SK-N-SH (cell line): ENCODE measurements at regions not wholly inside any gene's neighbourhood (a gene's known extent, or its start where the extent isn't known, plus 50 kb on each side); places are given as distances from the start of the nearest gene placed in this dataset.

ENCODE experiments used
- CTCF ChIA-PET: fragments of 300-600, 350-600 bp; formaldehyde crosslinking; extraction: SDS; loops from one replicate; lab custom pipeline; 2021; lab: Yijun Ruan, JAX
- POLR2A ChIA-PET: fragments of 350-600 bp; sonication (Branson Sonifier 250); formaldehyde crosslinking; extraction: SDS; loops from one replicate; lab custom pipeline; 2020; ENCODE audit warnings: antibody characterized with exemption, inconsistent platforms; lab: Yijun Ruan, JAX
- DNase-seq: peaks from one replicate; pipeline ENCODE4 v3.0.0; 2012
- H2AFZ ChIP-seq: fragments of 200-600 bp; sonication (generic); 2 replicates; pipeline ENCODE4 v1.8.1; 2016; ENCODE audit warnings: antibody characterized with exemption, mild to moderate bottlenecking, low read depth
- H3F3A ChIP-seq: fragments of 200-600 bp; sonication (generic); replicated peaks from 2 replicates; pipeline ENCODE3; 2016; ENCODE audit warnings: antibody characterized with exemption, mild to moderate bottlenecking; ENCODE audit not compliant: insufficient read depth
- H3K27ac ChIP-seq, 2 experiments: fragments of 200-500 bp in 1 of 2; fragments of 200-600 bp in 1 of 2; sonication (Bioruptor generic) in 1 of 2; sonication (generic), shearing (Covaris generic) in 1 of 2; 2 replicates each; pipeline versions ENCODE4 v1.5.1 to v1.6.1; 2014 to 2016; ENCODE audit warnings: low read depth in 2 of 2, inconsistent platforms in 1 of 2, low read length in 1 of 2, mild to moderate bottlenecking in 1 of 2, mixed read lengths in 1 of 2
- H3K27me3 ChIP-seq: fragments of 200-600 bp; sonication (generic), shearing (Covaris generic); 2 replicates; pipeline ENCODE4 v1.6.1; 2016; ENCODE audit warnings: mixed run types; ENCODE audit not compliant: insufficient read depth
- H3K36me3 ChIP-seq, 2 experiments: fragments of 200-500 bp in 1 of 2; fragments of 200-600 bp in 1 of 2; sonication (Bioruptor generic) in 1 of 2; sonication (generic) in 1 of 2; replicated peaks in 1 of 2; 2 replicates each; pipeline versions ENCODE3 to v1.5.1; 2014 to 2016; ENCODE audit warnings: low read length in 1 of 2, mild to moderate bottlenecking in 1 of 2; ENCODE audit not compliant: insufficient read depth in 2 of 2, control insufficient read depth in 1 of 2
- H3K4me1 ChIP-seq, 2 experiments: fragments of 200-500 bp in 1 of 2; fragments of 200-600 bp in 1 of 2; sonication (Bioruptor generic) in 1 of 2; sonication (generic), shearing (Covaris generic) in 1 of 2; 2 replicates each; pipeline versions ENCODE4 v1.5.1 to v1.6.1; 2014 to 2016; ENCODE audit warnings: low read depth in 1 of 2, low read length in 1 of 2, mixed run types in 1 of 2; ENCODE audit not compliant: insufficient read depth in 2 of 2, control insufficient read depth in 1 of 2
- H3K4me2 ChIP-seq: fragments of 200-600 bp; sonication (generic), shearing (Covaris generic); 2 replicates; pipeline ENCODE4 v1.6.1; 2017; ENCODE audit warnings: mixed run types
- H3K4me3 ChIP-seq, 2 experiments: fragments of 200-500 bp in 1 of 2; fragments of 200-600 bp in 1 of 2; sonication (Bioruptor generic) in 1 of 2; sonication (generic), shearing (Covaris generic) in 1 of 2; 2 replicates each; pipeline versions ENCODE4 v1.5.1 to v1.8.1; 2014 to 2016; ENCODE audit warnings: low read depth in 2 of 2, inconsistent platforms in 1 of 2, low read length in 1 of 2, mild to moderate bottlenecking in 1 of 2, mixed read lengths in 1 of 2, moderate library complexity in 1 of 2
- H3K79me2 ChIP-seq: fragments of 200-600 bp; sonication (generic); 2 replicates; pipeline ENCODE4 v1.8.1; 2017; ENCODE audit warnings: mild to moderate bottlenecking; ENCODE audit not compliant: insufficient read depth
- H3K9ac ChIP-seq: fragments of 200-600 bp; sonication (generic); 2 replicates; pipeline ENCODE4 v1.6.1; 2017; ENCODE audit warnings: mixed run types
- H3K9me2 ChIP-seq: fragments of 200-600 bp; sonication (generic); 2 replicates; pipeline ENCODE4 v1.6.1; 2017; ENCODE audit warnings: mixed run types
- H3K9me3 ChIP-seq: fragments of 200-600 bp; sonication (generic); 2 replicates; pipeline ENCODE4 v1.6.1; 2017; ENCODE audit warnings: mixed run types, mild to moderate bottlenecking, moderate library complexity
- H4K20me1 ChIP-seq: fragments of 200-600 bp; sonication (generic); 2 replicates; pipeline ENCODE4 v1.6.1; 2017; ENCODE audit warnings: mild to moderate bottlenecking, mixed run types; ENCODE audit not compliant: insufficient read depth
- EP300 ChIP-seq, 2 experiments: IDR thresholded peaks; 2 replicates each; pipeline versions ENCODE4 v1.4.0 to v1.6.1; 2012; ENCODE audit warnings: borderline replicate concordance in 1 of 2, low read depth in 1 of 2, low read length in 1 of 2
- EZH2phosphoT487 ChIP-seq: fragments of 200-600 bp; sonication (generic); IDR thresholded peaks from 2 replicates; pipeline ENCODE4 v1.6.1; 2017; ENCODE audit warnings: low read depth, mixed run types, mild to moderate bottlenecking, antibody characterized with exemption, moderate library complexity, borderline replicate concordance
- MXI1 ChIP-seq: IDR thresholded peaks from 2 replicates; pipeline ENCODE4 v1.6.1; 2012; ENCODE audit warnings: mild to moderate bottlenecking, low read depth, low read length, improper control_type of control experiment
- RCOR1 ChIP-seq: fragments of 150-350 bp; IDR thresholded peaks from 2 replicates; pipeline ENCODE4 v1.6.1; 2017; ENCODE audit warnings: antibody characterized with exemption, low read length
- REST ChIP-seq: IDR thresholded peaks from 2 replicates; pipeline ENCODE4 v1.6.1; 2012; ENCODE audit warnings: mild to moderate bottlenecking, low read depth, low read length, moderate library complexity
- RFX5 ChIP-seq: IDR thresholded peaks from 2 replicates; pipeline ENCODE4 v1.6.1; 2012; ENCODE audit warnings: mild to moderate bottlenecking, improper control_type of control experiment, low read length
- TCF12 ChIP-seq: IDR thresholded peaks from 2 replicates; pipeline ENCODE4 v1.4.0; 2012
- TEAD4 ChIP-seq: IDR thresholded peaks from 2 replicates; pipeline ENCODE4 v1.4.0; 2012; ENCODE audit warnings: mild to moderate bottlenecking, borderline replicate concordance; ENCODE audit not compliant: insufficient read depth
- YY1 ChIP-seq: IDR thresholded peaks from 2 replicates; pipeline ENCODE4 v1.4.0; 2012; ENCODE audit warnings: low read depth, mild to moderate bottlenecking
- WGBS: methylation state at CpG from one replicate; pipeline ENCODE4 v1.1.6; 2017; ENCODE audit warnings: low lambda C conversion rate; 5-methylcytosine and 5-hydroxymethylcytosine counted together
- TF ChIP-seq, protein P1 (sequence below): IDR thresholded peaks from 2 replicates; pipeline ENCODE4 v1.4.0; 2012; ENCODE audit warnings: low read depth, borderline replicate concordance

- CTCF ChIA-PET = interaction anchor here (0.7 kb wide), 1 partner anchor 222 kb away, joined by 3 read pairs; no protein-coding TSS in a partner anchor
- no peaks in the 10 kb centered on the region for H3F3A ChIP-seq
- H2AFZ ChIP-seq = no peak overlapping the region
- H3K36me3 ChIP-seq = no peaks in the 10 kb centered on the region
- H3K4me1 ChIP-seq = no peaks in the 10 kb centered on the region
- no peaks in the 10 kb centered on the region for H3K79me2 ChIP-seq
- no peak overlapping the region for H3K27ac ChIP-seq
- no peak overlapping the region for H3K4me3 ChIP-seq
- TF ChIP-seq RCOR1 (no peak), YY1 (no peak), EZH2phosphoT487 (no peak), MXI1 (no peak), EP300 (IDR thresholded peaks at IDR 0.05; ENCODE audit: borderline replicate concordance in 1 of 2, low read depth in 1 of 2, low read length in 1 of 2) (no peak), TEAD4 (no peak), REST (no peak), TCF12 (no peak)
- TF ChIP-seq, protein P1, sequence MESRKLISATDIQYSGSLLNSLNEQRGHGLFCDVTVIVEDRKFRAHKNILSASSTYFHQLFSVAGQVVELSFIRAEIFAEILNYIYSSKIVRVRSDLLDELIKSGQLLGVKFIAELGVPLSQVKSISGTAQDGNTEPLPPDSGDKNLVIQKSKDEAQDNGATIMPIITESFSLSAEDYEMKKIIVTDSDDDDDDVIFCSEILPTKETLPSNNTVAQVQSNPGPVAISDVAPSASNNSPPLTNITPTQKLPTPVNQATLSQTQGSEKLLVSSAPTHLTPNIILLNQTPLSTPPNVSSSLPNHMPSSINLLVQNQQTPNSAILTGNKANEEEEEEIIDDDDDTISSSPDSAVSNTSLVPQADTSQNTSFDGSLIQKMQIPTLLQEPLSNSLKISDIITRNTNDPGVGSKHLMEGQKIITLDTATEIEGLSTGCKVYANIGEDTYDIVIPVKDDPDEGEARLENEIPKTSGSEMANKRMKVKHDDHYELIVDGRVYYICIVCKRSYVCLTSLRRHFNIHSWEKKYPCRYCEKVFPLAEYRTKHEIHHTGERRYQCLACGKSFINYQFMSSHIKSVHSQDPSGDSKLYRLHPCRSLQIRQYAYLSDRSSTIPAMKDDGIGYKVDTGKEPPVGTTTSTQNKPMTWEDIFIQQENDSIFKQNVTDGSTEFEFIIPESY = no peak
- WGBS = 76% methylated on average over 4 of the region's 4 CpGs
- no peaks in the 10 kb centered on the region for H3K27me3 ChIP-seq
- no peak for DNase-seq
- no peaks in the 10 kb centered on the region for H4K20me1 ChIP-seq
- H3K9ac ChIP-seq = no peak overlapping the region
- no peaks in the 10 kb centered on the region for H3K9me2 ChIP-seq
- no peak overlapping the region for H3K4me2 ChIP-seq
- POLR2A ChIA-PET = no interaction called here
- no peaks in the 10 kb centered on the region for H3K9me3 ChIP-seq
Measured at GRCh38 chr2:101609433-101609832, 88.1 kb upstream of the MAP4K4 start.

- no peaks in the 10 kb centered on the region for H3K79me2 ChIP-seq
- no peaks in the 10 kb centered on the region for H3K36me3 ChIP-seq
- no peaks in the 10 kb centered on the region for H4K20me1 ChIP-seq
- TF ChIP-seq RFX5 = no peak
- POLR2A ChIA-PET = no interaction called here
- H3K9ac ChIP-seq = no peak overlapping the region
- H3K4me3 ChIP-seq = no peak overlapping the region
- no peak overlapping the region for H3K27ac ChIP-seq
- no peak for DNase-seq
- CTCF ChIA-PET = interaction anchor here (0.7 kb wide), 1 partner anchor 223 kb away, joined by 3 read pairs; no protein-coding TSS in a partner anchor
- H3K4me1 ChIP-seq = no peaks in the 10 kb centered on the region
- no peak overlapping the region for H3K4me2 ChIP-seq
- H3K9me3 ChIP-seq = no peaks in the 10 kb centered on the region
- WGBS = 74% methylated on average over 4 of the region's 4 CpGs
- no peaks in the 10 kb centered on the region for H3F3A ChIP-seq
- no peak overlapping the region for H2AFZ ChIP-seq
- no peaks in the 10 kb centered on the region for H3K27me3 ChIP-seq
- H3K9me2 ChIP-seq = no peaks in the 10 kb centered on the region
Measured at GRCh38 chr2:101608408-101609310, 88.8 kb upstream of the MAP4K4 start.
